ENCODE measurements at regions not wholly inside any gene's neighbourhood (a gene's known extent, or its start where the extent isn't known, plus 50 kb on each side); places are given as distances from the start of the nearest gene placed in this dataset.

- CTCF ChIA-PET: no interaction called here
These were observed 76.5 kb upstream of the OLFM1 start for GRCh38 chr9:135010921-135011320.

GRCh38 chr9:135012166-135012565 lies 75.3 kb upstream of the OLFM1 start:
- no peak for TF ChIP-seq CTCF (IDR thresholded peaks at IDR 0.05; ENCODE audit: control extremely low read depth, extremely low read depth, low read depth, missing control alignments)
- ChIA-PET POLR2A (no interaction called here), CTCF (interaction anchor here (1.3 kb wide), 1 partner anchor 12 kb away, joined by 3 read pairs; no protein-coding TSS in a partner anchor)
- no peak for DNase-seq (ENCODE audit: extremely low spot score)

More at GRCh38 chr9:135010921-135011320, 76.5 kb upstream of the OLFM1 start:
- no peak for TF ChIP-seq CTCF (IDR thresholded peaks at IDR 0.05; ENCODE audit: control extremely low read depth, extremely low read depth, low read depth, missing control alignments)
- no peak for DNase-seq (ENCODE audit: extremely low spot score)
- POLR2A ChIA-PET: no interaction called here

- TF ChIP-seq CTCF (IDR thresholded peaks at IDR 0.05; ENCODE audit: control extremely low read depth, extremely low read depth, low read depth, missing control alignments): no peak
- ChIA-PET CTCF (no interaction called here), POLR2A (no interaction called here)
- DNase-seq (ENCODE audit: extremely low spot score): no peak
These were observed 73.0 kb upstream of the OLFM1 start for GRCh38 chr9:135014311-135015010.

GRCh38 chr9:135015096-135015495 lies 72.4 kb upstream of the OLFM1 start:
- ChIA-PET CTCF (no interaction called here), POLR2A (no interaction called here)
- TF ChIP-seq CTCF (IDR thresholded peaks at IDR 0.05; ENCODE audit: control extremely low read depth, extremely low read depth, low read depth, missing control alignments): no peak
- no peak for DNase-seq (ENCODE audit: extremely low spot score)

- TF ChIP-seq CTCF (IDR thresholded peaks at IDR 0.05; ENCODE audit: control extremely low read depth, extremely low read depth, low read depth, missing control alignments): no peak
- no peak for DNase-seq (ENCODE audit: extremely low spot score)
- CTCF ChIA-PET: no interaction called here
- POLR2A ChIA-PET: no interaction called here
These were observed 71.9 kb upstream of the OLFM1 start for GRCh38 chr9:135015565-135015964.

GRCh38 chr9:135016037-135016640 lies 71.3 kb upstream of the OLFM1 start:
- no peak for DNase-seq (ENCODE audit: extremely low spot score)
- POLR2A ChIA-PET: no interaction called here
- CTCF ChIA-PET: no interaction called here
- TF ChIP-seq CTCF (IDR thresholded peaks at IDR 0.05; ENCODE audit: control extremely low read depth, extremely low read depth, low read depth, missing control alignments): no peak
